Body of pancreas (tissue), 4 donors: ENCODE measurements at regions not wholly inside any gene's neighbourhood (a gene's known extent, or its start where the extent isn't known, plus 50 kb on each side); places are given as distances from the start of the nearest gene placed in this dataset.

Experiments used
- CTCF ChIP-seq, 7 experiments: fragments of 450-650 bp in 4 of 7; fragments of 200-600 bp in 3 of 7; sonication (generic) in 3 of 7; IDR thresholded peaks; one replicate each; pipeline ENCODE4 v1.5.1; 2016 to 2019; ENCODE audit warnings: antibody characterized with exemption in 7 of 7
- POLR2A ChIP-seq, 3 donors: fragments of 450-650 bp; IDR thresholded peaks; one replicate each; pipeline ENCODE4 v1.6.1; 2016; ENCODE audit warnings: antibody characterized with exemption in 3 of 3, mild to moderate bottlenecking in 2 of 3

GRCh38 chr10:78813526-78813925, 255.2 kb upstream of the ZMIZ1 start:
- TF ChIP-seq CTCF (IDR thresholded peaks at IDR 0.05) (no peak), POLR2A (IDR thresholded peaks at IDR 0.05) (no peak)
